DMS 273 (cell line): ENCODE measurements at regions not wholly inside any gene's neighbourhood (a gene's known extent, or its start where the extent isn't known, plus 50 kb on each side); places are given as distances from the start of the nearest gene placed in this dataset.

Experiments
- DNase-seq: peaks from one replicate; lab custom pipeline; 2025; ENCODE audit not compliant: unreplicated experiment; lab: John Stamatoyannopoulos, UW

DNA sequence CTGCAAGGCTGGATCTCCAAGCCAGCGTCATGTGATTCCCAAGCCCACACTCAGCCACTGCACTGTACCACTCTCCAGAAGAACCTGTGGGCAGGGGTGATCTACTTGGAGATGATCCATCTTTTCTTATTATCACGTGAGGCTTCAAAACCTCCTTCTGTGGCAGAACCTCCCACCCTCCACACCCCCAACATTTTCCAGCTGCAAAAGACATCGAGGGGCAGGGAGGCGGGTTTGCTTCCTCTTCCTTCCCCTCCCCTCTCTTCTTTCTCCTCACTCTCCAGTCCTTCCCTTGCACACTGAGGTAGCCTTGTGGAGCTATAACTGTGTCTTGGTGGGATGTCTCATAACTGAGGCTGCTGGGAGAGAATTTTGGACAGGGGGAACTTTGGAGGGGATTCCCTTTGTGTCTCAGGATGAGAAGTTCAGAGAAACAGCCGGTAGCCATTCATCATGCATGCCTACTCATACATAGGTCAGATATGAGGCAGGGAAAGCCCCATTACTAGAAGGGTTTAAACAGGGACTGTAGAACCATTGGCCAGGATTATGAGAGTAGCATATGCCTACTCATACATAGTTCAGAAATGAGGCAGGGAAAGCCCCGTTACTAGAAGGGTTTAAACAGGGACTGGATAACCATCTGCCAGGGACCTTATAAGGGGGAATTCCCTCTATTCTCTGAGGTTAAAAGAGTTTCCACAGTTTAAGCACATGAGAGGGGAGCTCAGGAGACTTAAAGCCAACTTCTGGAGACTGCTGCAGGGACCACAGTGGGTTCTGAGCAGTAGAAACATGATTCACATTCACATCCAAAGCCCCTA is 420.7 kb upstream of the CADM1 start:
- no peak for DNase-seq

DNA sequence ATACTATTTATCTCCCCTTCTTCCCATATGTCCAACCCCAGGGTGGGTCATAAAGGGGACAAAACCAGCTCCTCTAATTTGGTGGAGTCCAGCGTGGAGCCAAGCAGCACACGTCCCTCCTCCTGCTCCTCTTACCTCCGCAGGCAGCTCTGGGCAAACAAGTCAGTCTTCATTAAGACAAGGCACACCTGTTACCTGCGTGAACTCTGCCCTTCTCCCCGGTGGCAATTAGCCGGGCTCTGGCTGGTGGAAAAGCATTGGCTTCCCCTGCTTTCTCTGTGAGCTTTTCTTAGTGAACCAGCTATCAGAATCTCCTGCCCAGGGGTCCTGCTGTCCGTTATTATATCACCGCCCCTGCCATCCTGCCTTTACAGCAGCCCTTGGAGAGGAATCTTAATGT is 418.7 kb upstream of the CADM1 start:
- no peak for DNase-seq

DNA sequence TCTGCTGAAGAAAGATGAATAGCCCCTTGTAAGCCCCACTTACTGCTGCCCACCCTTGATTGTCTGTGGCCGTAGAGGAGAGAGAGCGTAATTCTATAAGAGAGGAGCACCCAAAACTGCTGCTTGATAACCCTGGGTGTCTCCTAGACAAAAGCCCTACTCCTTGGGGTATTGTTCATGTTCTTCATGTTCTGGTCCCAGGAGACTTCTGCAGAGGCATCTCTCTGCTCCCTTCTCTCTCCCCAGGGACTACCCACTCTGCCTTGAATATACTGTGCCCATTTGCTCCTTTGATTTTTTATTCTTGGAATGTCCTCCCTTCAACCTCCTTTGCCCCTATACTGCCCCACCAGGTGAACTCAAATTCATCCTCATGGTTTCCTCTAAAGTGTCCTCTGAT is 417.8 kb upstream of the CADM1 start:
- no peak for DNase-seq

DNA sequence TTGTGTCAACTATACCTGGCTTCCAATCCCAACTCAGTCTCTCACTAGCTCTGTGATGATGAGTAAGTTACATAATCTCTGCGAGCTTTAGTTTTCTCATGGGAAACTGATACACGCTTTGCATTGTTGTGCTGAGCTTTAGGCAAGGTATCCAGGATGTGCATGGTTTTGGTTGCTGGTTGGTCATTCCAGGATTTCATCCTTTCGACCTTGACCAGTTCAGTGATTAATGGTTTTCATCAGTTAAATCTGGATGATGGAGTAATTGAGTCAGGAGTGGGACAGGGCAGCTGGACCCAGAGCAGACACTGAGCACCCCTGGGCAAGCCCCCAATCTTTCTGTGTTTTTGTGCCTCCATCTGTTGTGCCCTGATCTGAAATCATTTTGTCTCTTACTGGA is 417.3 kb upstream of the CADM1 start:
- DNase-seq: no peak

DNA sequence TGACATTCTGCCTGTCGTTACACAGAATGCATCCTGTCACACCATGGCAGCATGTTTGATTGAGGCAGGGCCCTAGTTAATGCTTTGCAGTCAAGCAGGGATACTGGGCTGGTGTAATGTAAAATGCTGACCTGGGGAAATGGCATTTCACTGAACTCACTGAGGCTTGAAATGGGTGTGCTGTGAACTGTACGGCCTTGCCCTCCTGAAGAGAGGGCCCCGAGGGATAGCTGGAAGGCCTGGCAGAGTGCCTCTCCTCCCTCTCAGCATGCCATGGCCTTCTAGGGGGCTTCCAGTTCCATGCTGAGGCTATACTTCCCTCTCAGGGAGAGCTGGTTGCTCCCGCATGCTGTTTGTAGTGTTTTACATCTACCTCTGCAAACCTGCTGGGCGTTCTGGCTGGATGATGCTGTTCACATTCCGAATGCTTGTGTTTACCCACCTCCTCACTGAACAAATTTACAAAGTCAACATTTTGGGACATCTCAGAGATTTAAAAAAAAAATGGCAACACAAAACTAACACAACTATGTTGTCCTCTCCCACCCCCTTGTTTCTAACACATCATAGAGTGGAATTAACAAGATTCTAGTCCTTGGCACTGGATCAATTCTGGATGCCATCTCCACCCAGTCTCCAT is 416.7 kb upstream of the CADM1 start:
- no peak for DNase-seq

DNA sequence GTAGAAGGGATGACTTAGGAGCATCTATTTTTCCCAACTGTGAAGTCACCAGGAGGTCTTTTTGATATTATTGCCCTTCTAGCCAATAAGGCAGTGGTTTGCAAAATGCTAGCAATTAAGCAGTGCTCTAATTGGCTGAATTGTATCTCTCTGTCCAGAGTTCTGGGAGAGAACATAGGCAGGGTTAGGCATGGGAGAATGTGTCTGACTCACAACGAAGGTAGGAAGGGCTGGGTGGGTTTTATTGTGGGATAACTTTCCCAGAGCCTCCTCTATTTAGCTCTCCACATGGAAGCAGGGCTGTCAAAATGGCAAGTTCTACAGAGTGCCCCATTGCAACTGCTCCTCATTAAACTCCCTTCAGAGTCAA is 415.9 kb upstream of the CADM1 start:
- peak; percentile 6 for DNase-seq

DNA sequence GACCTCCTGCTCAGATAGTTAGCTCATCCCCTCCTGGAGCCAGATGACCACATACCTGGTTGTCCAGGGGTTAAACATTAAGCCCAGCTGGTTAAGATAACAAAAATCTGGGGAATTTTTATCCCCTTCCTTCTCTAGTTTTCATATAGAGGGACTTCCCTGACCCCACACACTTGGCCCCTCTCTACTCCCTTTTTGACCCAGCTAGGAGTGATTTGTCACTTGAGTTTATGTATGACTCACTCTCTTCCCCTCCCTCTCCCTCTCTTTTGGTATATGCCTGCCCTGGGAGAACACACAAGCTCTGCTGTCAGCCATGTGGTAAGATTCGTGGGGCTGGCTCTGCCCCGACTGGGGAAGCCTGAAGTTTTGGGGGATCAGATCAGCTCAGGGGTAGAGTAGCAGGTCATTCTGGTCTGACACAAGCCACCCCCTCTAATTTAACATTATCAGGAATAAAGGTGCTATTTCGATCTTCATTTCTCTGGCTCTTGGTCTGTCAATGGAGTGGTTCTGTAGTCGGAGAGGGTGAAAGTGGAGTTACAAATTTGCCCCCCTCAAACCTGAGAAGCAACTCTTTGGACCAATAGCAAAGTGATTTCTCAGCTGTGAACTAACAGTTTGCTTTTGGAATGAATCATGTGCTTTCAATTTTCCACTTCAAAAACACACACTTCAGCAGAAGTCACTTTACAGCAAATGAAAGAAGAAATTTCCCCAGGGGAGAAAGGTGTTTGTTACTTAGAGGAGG is 415.3 kb upstream of the CADM1 start:
- no peak for DNase-seq

DNA sequence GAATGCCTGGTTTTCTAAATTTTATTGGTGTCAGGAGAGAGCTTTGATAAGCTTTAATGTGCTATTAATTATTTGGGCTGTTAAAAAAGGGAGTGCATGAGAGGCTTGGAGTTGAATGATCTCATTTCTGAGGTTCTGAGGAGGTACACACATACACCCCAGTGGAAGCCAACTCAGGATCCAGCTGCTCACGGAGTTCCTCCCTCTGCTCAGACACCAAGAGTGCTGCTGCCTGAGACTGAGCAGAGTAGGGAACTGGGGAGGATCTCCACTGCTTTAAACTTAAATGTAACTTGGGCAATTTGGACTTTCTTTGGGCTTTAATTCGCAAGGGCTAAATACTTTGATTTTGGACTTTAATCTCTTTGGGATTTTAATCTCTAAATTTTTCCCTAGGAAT is 414.4 kb upstream of the CADM1 start:
- DNase-seq: no peak

DNA sequence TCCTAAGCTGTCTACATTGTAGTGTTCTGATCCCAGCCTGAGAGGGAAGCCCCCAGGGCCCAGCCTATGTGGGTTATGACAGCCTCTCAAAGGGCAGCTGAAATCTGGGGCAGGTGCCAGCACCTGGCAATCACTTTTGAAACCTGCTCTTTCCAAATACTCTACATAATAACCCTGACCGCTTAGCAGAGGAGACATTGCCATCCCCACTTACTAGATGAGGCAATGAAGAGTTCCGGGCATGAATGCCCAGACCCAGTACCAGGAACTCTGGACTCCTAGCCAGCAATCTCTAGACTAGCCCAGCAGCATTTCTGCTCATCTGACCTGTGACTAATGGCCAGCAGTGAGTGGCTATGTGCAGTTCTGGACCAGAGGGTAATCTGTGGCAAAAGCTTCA is 412.4 kb upstream of the CADM1 start:
- DNase-seq: no peak

DNA sequence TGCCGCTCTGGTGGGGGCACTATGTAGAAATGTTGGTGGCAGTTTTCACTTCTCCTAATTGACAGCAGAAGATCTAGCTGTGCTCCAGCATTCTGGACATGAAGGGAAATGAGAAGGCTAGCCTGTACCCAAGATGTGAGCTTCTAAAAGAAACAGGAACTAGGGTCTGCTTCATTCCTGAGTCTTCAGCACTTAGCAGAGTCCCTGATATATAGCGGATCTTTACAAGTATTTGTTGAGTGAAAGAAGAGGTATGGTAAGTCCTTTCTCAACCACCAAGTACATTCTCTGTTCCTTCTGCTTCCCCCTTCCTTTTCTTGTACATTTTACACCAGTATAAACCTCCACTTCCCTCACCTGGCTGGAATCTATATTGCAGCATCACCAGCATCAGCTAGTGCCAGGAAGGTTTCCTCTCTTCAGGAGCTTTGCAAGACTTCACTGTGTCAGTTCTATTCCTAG is 408.3 kb upstream of the CADM1 start:
- peak; percentile 31 for DNase-seq

DNA sequence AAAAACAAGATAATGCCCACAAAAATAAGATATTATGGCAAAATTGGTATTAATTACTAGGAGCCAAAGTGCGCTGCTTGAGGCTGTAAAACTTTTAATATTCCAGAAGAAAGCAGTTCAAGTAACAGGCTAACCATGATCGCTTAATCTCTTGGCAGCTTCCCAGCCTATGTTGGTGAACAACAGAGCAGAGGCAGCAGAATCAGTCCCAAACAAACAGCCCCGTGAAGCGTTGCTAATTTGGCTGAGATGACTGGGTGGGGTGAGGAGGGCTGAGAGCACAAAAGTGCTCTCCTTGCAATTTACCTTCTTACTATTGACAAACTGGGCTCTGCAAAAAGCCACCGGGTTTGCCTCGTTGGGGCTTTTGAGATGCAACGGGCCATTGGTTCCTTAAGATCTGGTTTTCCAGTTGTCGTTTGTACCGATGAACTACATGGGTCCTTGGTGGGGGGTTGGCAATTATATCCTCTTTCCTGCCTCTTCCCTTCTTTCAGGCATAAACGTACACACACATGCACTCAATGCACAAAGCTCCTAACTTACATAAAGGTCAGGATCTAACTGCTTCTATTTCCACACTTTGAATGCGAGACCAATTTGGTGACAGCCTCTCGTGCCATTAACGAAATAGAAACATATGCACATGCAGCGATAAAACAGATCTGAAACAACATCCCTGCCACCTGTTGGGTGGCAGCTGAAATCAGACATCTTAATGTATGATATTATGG is 407.6 kb upstream of the CADM1 start:
- peak; percentile 10 for DNase-seq

DNA sequence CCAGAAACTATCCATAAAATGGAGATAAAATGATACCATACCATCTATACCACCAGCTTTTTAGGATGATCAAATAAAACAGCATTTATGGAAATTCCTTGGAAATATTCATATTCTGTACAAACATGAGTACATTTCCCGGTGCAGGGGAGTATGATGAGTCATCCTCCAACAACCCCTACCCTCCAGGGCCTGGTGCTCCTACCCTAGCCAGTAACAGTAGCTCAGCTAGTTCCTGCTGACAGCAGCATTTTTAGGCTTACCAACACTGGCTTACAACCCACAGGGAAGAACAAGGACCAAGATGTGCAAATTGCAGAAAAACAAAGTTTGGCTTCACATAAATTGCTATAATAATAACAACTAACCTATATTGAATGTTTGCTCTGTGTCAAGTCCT is 406.2 kb upstream of the CADM1 start:
- DNase-seq: no peak

DNA sequence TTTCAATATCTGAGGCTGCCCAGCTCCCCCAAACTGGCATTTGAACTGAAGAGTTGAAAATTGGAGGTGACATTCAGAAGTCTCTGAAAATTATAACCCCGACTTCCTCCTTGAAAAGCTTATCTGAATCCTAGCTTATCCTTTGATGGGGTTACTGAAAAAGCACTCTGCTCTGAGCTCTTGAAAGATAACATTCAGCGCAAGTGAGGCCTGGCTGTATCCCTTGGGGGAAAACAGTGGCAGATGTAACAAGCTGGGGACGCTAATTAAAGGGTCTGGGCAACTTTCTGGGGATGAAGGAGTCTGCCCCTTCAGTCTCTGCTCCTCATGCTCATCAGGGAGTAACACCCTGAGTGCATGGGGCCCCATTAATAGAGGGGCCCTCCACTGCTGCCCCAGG is 402.0 kb upstream of the CADM1 start:
- DNase-seq: no peak

DNA sequence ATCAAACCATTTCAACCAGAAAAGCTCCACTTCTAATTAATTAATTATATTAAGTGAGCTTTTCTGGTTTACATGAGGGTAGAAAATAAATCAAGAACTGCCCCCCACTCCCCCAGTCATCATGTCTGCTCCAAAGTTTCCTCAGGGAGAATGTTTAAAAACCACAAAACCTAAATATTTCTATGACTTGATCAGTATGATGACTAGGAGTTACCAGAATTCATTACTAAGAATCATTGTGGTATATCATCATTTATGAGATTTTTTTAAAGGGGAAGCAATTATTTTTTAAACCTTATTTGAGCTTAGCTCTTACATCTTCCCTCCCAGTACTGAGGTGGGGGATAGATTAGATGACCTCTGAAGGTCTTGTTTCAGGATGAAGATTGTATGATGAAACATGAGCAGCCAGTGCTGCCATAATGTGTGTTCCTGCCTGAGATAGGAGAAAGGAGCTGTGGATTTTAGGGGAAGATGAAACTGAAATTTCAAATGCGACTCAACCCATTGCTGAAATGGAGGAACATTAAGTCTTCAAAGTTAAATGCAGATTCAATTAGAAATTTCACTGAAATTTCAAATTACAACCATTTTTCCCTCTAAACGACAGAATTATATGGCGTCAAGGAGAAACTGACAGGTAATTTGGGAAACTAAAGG is 401.3 kb upstream of the CADM1 start:
- DNase-seq: no peak

DNA sequence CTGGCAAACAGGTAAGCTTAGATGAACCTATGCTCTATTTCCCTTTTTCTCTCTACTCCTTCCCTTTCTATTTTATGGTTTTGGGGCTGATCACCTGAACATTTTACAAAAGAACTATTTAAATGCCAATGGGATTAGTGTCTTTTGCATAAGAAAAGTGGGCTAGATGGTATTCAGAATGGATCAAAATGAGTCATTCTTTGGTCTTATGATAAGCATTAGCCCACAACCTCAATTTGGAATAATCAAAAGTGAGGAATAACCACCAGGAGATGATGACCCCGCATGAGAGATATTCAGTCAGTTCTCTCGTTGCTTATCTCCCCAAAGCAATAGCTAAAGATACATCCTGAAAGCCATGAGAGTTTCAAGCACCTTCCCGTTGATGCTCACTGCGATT is 399.0 kb upstream of the CADM1 start:
- DNase-seq: no peak

DNA sequence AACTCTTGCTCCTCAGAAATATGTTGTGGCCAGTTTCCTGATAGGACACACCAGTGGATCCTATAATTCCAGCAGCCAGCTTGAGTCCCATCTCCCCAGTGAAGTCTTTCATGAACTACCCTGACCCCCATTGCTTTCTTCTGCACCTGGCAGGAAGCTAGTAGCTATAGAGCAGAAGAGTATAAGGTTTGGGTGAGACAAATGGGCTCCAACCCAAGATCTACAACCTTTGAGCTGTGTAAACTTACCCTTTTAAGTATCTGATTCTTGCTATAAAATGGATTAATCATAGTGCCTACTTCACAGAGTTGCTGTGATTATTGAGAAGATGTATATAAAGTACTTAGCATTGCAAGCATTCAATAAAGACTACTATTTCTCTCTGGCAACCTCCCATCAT is 396.9 kb upstream of the CADM1 start:
- no peak for DNase-seq

DNA sequence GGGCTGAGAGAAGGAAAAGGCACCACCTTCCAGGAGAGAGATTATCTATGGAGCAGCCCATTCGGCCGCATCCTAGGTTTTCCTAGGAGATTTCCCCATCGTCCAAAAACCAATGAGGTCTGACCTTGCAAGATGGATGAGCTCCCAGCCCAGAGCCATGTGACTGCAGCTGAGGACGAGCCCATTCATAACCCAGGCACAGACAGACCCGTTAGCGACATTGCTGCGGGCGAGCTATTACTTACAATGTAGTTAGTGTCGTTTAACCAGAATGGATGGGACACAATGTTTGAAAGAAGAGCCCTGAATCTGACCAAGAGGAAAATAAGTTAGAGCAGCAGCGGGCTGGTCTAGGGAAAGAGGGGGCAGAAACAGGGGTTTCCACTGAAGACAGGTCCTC is 395.9 kb upstream of the CADM1 start:
- DNase-seq: no peak

DNA sequence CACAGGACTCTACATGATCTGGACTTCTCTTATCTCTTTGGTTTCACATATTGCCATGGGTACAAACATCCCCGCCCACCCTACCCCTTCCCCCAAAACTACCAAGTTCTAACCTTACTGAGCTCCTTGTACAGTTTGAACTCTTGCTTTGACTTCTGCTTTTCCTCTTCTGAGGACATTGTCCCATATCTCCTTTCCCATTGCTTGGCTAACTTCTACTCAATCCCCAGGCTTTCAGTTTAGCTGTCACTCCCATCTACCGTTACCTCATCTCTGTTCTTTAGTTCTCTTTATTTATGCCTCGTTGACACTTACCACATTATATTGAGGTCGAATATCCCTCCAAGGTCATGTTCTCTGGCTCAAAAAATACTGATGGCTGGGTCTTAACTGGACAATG is 393.5 kb upstream of the CADM1 start:
- DNase-seq: no peak

DNA sequence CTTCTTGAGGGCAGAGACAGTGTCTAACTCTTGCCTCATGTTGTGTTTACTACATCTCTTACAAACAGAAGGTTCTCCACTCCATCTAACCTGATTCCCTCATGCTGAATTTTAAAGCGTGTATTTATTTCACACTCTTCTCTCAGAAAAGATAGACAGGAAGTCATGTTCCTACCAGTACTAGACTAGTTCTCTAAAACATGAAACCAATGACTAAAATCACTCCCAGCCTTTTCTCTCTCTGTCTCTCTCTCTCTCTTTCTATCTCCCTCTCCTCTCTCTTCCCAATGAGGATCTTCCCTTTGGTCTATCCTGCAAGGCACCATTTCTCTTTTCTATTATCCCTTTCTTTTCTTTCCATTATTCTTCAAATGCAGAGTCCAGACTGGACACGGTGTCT is 391.9 kb upstream of the CADM1 start:
- DNase-seq: no peak

DNA sequence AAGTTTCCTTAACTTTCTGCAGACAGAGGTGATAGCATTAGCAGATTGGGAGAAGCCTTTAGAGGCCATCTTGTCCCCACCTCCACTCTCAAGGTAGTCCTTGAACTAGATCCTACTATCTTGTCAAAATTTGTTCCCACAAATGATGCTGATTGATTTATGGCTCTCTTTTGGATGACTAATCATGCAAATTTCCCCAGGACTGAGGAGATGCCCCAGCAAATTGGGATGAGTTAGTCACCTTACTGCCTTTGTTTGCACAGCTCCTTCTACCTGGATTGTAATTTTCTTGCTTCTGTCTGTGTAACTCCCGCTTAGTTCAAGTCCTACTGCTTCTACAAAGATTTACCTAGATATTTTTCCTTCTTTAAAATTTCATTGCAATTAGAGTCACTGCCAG is 391.4 kb upstream of the CADM1 start:
- no peak for DNase-seq

DNA sequence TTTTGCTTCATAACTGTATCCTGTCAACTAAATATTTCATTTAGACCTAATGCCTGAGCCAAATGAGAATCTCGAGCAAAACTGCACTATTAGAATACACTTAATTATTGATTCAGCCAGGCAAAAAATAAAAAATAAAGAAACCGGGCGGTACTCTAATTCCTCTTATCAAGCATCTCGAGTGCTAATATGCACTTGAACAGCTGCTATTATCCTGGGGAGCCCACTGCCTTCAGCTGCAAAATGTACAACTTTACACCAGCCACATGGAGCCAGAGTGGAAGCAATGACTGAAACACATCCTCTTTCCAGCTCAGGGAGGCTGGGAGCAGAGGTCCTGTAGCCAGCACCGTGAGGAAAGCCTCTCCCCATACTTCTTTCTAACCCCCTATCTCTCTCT is 390.0 kb upstream of the CADM1 start:
- DNase-seq: peak; percentile 3
